Activated T-helper 17 cell treated with anti-CD3 and anti-CD28 coated beads, Interleukin-2, amount 50 U/mL, for 72 hours (primary cell): ENCODE measurements at regions not wholly inside any gene's neighbourhood (a gene's known extent, or its start where the extent isn't known, plus 50 kb on each side); places are given as distances from the start of the nearest gene placed in this dataset.
"Not testable (repeated sequence)": the region's sequence is repeated elsewhere in the genome, so short reads cannot be mapped to it uniquely, and the experiment has no call there.

Experiments
- ATAC-seq: fragments of 150-1000 bp; cut with Tn5 transposase; replicated peaks from 2 replicates; pipeline ENCODE4 v1.10.0; 2021; ENCODE audit warnings: mild to moderate bottlenecking, moderate library complexity
- H3K27ac Mint-ChIP-seq: one replicate; pipeline ENCODE4 v1.8.0; 2022; ENCODE audit warnings: mixed read lengths
- H3K27me3 Mint-ChIP-seq: one replicate; pipeline ENCODE4 v1.8.0; 2022; ENCODE audit warnings: mixed read lengths
- H3K36me3 Mint-ChIP-seq: one replicate; pipeline ENCODE4 v1.8.0; 2022; ENCODE audit warnings: low read depth, mild to moderate bottlenecking, mixed read lengths
- H3K4me1 Mint-ChIP-seq: one replicate; pipeline ENCODE4 v1.8.0; 2022; ENCODE audit warnings: mixed read lengths
- H3K4me3 Mint-ChIP-seq: one replicate; pipeline ENCODE4 v1.8.0; 2022; ENCODE audit warnings: mild to moderate bottlenecking, mixed read lengths
- H3K9me3 Mint-ChIP-seq: one replicate; pipeline ENCODE4 v1.8.0; 2022; ENCODE audit warnings: mixed read lengths

- Mint-ChIP-seq H3K4me1 (no peaks in the 10 kb centered on the region), H3K27ac (no peak overlapping the region), H3K36me3 (no peaks in the 10 kb centered on the region), H3K9me3 (peaks cover 3% of the 10 kb centered on the region), H3K4me3 (no peak overlapping the region), H3K27me3 (peaks cover 9% of the 10 kb centered on the region)
- no peak for ATAC-seq
Measured at GRCh38 chr6:140012150-140012549, 637.7 kb upstream of the CITED2 start.

DNA sequence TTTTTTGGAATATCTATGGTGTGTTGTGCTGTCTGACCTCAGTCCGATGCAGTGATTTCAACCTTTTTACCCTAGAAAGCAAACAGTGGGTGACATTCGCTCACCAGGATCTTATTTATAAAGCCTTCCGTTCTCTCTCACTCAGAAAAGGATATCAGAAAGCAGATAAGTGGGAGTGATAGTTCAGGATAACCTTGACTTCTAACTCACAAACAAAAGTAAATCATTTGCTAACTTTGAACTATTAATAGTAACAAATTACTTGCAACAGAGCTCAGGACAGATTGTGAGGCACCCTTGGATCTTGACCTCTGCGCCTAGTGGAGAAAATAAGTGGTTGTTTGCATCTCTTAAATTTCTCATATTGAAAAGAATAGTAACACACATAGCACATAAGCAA, 637.1 kb upstream of the CITED2 start:
- ATAC-seq = no peak
- Mint-ChIP-seq H3K36me3 (no peaks in the 10 kb centered on the region), H3K27me3 (peaks cover 10% of the 10 kb centered on the region), H3K27ac (no peak overlapping the region), H3K4me1 (no peaks in the 10 kb centered on the region), H3K9me3 (peaks cover 3% of the 10 kb centered on the region), H3K4me3 (no peak overlapping the region)

- H3K9me3 Mint-ChIP-seq = peaks cover 3% of the 10 kb centered on the region
- H3K4me3 Mint-ChIP-seq = no peak overlapping the region
- H3K36me3 Mint-ChIP-seq = no peaks in the 10 kb centered on the region
- no peak for ATAC-seq
- H3K27me3 Mint-ChIP-seq = peaks cover 10% of the 10 kb centered on the region
- H3K27ac Mint-ChIP-seq = no peak overlapping the region
- no peaks in the 10 kb centered on the region for H3K4me1 Mint-ChIP-seq
Measured at GRCh38 chr6:140009286-140009685, 634.8 kb upstream of the CITED2 start.

GRCh38 chr6:140007525-140007924, 633.1 kb upstream of the CITED2 start:
- H3K4me1 Mint-ChIP-seq = no peaks in the 10 kb centered on the region
- H3K27me3 Mint-ChIP-seq = peaks cover 9% of the 10 kb centered on the region
- H3K36me3 Mint-ChIP-seq = no peaks in the 10 kb centered on the region
- peaks cover 3% of the 10 kb centered on the region for H3K9me3 Mint-ChIP-seq
- ATAC-seq = no peak
- no peak overlapping the region for H3K27ac Mint-ChIP-seq
- H3K4me3 Mint-ChIP-seq = no peak overlapping the region

DNA sequence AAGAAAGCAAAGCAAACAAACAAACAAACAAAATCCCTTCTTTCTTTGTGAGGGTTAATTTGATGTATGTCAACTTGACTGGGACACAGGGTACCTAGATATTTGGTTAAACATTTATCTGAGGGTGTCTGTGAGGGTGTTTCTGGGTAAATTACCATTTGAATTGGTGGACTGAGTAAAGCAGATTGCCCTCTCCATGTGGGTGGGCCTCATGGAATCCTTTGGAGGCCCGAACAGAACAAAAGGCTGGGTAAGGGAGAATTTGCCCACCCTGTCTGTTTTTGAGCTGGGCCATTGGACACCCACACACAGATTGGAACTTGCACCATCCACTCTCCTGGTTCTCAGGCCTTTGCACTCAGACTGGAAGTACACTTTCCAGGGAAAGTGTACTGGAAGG, 628.8 kb upstream of the CITED2 start:
- no peak overlapping the region for H3K4me3 Mint-ChIP-seq

DNA sequence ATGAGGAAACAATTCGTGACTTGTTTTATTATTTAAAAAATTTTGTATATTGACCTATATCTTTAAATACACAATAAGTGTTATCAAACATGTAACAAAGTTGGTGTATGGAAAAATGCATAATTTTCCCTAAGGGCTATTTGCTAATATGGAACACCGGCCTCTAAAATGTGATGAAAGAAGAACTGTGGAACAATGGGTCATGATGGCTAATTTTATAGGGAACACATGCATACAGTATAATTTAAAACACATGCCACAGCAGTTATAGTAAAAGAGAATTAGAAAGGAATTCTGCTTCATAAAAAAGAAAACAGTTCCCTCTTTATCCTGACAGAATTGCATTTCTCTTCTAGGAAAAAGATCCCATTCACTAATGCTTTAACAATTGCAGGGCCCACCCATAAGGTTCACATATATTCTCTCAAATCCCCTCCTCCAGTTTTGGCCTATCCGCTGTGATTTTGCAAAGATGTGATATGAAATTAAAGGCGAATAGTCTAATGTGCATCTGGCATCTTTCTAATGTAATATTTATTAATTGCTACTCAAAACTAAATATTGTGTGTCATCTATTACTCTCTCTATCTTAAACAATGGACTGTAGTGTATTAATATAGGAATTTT, 628.1 kb upstream of the CITED2 start:
- peaks cover 7% of the 10 kb centered on the region for H3K27me3 Mint-ChIP-seq
- ATAC-seq = no peak
- no peaks in the 10 kb centered on the region for H3K36me3 Mint-ChIP-seq
- H3K27ac Mint-ChIP-seq = no peak overlapping the region
- no peak overlapping the region for H3K4me3 Mint-ChIP-seq
- peaks cover 2% of the 10 kb centered on the region for H3K9me3 Mint-ChIP-seq
- no peaks in the 10 kb centered on the region for H3K4me1 Mint-ChIP-seq

More for the DNA sequence above, 628.8 kb upstream of the CITED2 start:
- Mint-ChIP-seq H3K27ac (no peak overlapping the region), H3K9me3 (peaks cover 3% of the 10 kb centered on the region), H3K4me1 (no peaks in the 10 kb centered on the region), H3K27me3 (peaks cover 7% of the 10 kb centered on the region), H3K36me3 (no peaks in the 10 kb centered on the region)
- no peak for ATAC-seq

- Mint-ChIP-seq H3K27ac (no peak overlapping the region), H3K27me3 (peaks cover 7% of the 10 kb centered on the region), H3K4me3 (no peak overlapping the region), H3K36me3 (no peaks in the 10 kb centered on the region), H3K9me3 (no peaks in the 10 kb centered on the region), H3K4me1 (no peaks in the 10 kb centered on the region)
- no peak for ATAC-seq
Measured at GRCh38 chr6:140001821-140002341, 627.4 kb upstream of the CITED2 start.

DNA sequence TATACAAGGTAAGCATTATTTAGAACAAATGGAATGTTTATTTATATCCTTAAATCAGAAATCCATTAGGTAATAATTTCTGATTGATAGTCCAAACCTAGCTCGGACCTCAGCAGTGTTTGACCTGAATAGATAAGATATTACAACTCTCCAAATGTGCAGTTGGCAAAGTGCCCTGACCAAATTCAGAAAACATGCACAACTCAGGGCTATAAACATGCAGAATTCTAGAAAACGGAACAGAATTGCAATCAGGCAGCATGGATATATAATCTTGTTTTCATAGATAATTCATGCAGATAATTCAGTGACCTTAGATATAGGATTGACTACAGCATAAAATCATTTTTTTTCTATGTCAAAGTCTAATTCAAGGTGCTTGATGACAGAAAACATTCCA, 626.6 kb upstream of the CITED2 start:
- ATAC-seq = no peak
- no peaks in the 10 kb centered on the region for H3K4me1 Mint-ChIP-seq
- no peaks in the 10 kb centered on the region for H3K9me3 Mint-ChIP-seq
- no peak overlapping the region for H3K4me3 Mint-ChIP-seq
- H3K27ac Mint-ChIP-seq = no peak overlapping the region
- no peaks in the 10 kb centered on the region for H3K36me3 Mint-ChIP-seq
- H3K27me3 Mint-ChIP-seq = peaks cover 3% of the 10 kb centered on the region

DNA sequence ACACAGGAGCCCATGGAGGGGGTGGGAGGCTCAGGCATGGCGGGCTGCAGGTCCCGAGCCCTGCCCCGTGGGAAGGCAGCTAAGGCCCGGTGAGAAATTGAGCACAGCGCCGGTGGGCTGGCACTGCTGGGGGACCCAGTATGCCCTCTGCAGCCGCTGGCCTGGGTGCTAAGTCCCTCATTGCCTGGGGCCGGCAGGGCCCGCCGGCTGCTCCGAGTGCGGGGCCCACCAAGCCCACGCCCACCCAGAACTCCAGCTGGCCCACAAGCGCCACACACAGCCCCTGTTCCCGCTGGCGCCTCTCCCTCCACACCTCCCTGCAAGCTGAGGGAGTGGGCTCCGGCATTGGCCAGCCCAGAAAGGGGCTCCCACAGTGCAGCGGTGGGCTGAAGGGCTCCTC, 625.2 kb upstream of the CITED2 start:
- H3K27ac Mint-ChIP-seq, H3K4me3 Mint-ChIP-seq, H3K27me3 Mint-ChIP-seq, ATAC-seq, H3K4me1 Mint-ChIP-seq, H3K36me3 Mint-ChIP-seq, H3K9me3 Mint-ChIP-seq: not testable (repeated sequence)

DNA sequence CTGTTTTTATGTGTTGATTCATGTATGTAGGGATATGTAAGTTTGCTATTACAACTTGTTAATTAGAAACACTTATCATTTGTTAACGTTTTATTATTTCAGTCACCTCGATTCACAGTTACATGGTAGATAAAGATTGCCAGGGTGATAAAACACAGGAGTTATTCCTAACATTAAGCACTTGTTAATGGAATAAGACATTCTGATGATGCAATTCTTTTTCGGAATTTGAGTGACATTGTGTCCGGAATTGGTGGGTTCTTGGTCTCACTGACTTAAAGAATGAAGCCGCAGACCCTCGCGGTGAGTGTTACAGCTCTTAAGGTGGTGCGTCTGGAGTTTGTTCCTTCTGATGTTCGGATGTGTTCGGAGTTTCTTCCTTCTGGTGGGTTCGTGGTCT, 624.0 kb upstream of the CITED2 start:
- H3K36me3 Mint-ChIP-seq, H3K4me1 Mint-ChIP-seq, H3K9me3 Mint-ChIP-seq, H3K27ac Mint-ChIP-seq, H3K4me3 Mint-ChIP-seq, H3K27me3 Mint-ChIP-seq, ATAC-seq: not testable (repeated sequence)

GRCh38 chr6:139996253-139996834, 621.9 kb upstream of the CITED2 start:
- Mint-ChIP-seq H3K27me3 (no peaks in the 10 kb centered on the region), H3K4me1 (no peaks in the 10 kb centered on the region), H3K9me3 (no peaks in the 10 kb centered on the region), H3K36me3 (no peaks in the 10 kb centered on the region), H3K4me3 (no peak overlapping the region), H3K27ac (no peak overlapping the region)
- ATAC-seq = no peak

GRCh38 chr6:139994998-139995397, 620.5 kb upstream of the CITED2 start:
- H3K36me3 Mint-ChIP-seq = no peaks in the 10 kb centered on the region
- no peaks in the 10 kb centered on the region for H3K27me3 Mint-ChIP-seq
- no peak overlapping the region for H3K27ac Mint-ChIP-seq
- H3K4me3 Mint-ChIP-seq = no peak overlapping the region
- H3K4me1 Mint-ChIP-seq = no peaks in the 10 kb centered on the region
- H3K9me3 Mint-ChIP-seq = no peaks in the 10 kb centered on the region
- no peak for ATAC-seq

- Mint-ChIP-seq H3K27ac (no peak overlapping the region), H3K27me3 (no peaks in the 10 kb centered on the region)
Measured at GRCh38 chr6:139990856-139991465, 616.5 kb upstream of the CITED2 start.

DNA sequence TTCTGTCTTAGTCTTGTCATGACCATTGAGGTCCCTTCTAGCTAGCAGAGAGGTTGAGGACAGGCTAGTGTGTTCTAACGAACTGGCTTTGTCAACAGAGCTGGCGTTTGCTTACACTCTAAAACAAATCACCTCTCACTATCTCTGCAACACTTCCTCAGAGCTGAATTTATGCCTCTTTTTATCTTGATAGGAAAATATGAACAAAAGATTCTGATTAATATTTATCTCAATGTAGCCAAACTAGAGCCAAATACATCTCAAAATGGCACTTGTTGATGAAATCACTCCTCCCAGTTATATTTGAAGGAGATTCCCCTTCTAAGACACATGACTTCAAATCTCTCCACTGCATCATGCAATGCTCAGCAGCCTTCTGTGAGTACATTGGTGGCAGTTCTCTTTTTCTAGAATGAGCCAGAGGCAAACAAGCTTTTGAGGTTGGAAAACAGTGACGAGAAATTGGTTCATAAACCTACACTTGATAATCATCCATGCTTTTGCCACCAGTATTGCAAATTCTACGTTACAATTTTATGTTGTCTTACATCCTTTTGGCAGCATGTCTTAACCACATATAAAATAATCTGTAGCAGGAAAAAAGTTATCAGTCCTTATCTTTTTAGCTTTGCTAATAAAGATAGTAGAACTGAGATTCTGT, 615.7 kb upstream of the CITED2 start:
- Mint-ChIP-seq H3K9me3 (no peaks in the 10 kb centered on the region), H3K27ac (no peak overlapping the region), H3K36me3 (no peaks in the 10 kb centered on the region), H3K4me3 (no peak overlapping the region), H3K4me1 (no peaks in the 10 kb centered on the region), H3K27me3 (peaks cover 3% of the 10 kb centered on the region)
- ATAC-seq = no peak

More at GRCh38 chr6:139990856-139991465, 616.5 kb upstream of the CITED2 start:
- no peaks in the 10 kb centered on the region for H3K36me3 Mint-ChIP-seq
- no peak for ATAC-seq
- no peaks in the 10 kb centered on the region for H3K9me3 Mint-ChIP-seq
- no peaks in the 10 kb centered on the region for H3K4me1 Mint-ChIP-seq
- no peak overlapping the region for H3K4me3 Mint-ChIP-seq

DNA sequence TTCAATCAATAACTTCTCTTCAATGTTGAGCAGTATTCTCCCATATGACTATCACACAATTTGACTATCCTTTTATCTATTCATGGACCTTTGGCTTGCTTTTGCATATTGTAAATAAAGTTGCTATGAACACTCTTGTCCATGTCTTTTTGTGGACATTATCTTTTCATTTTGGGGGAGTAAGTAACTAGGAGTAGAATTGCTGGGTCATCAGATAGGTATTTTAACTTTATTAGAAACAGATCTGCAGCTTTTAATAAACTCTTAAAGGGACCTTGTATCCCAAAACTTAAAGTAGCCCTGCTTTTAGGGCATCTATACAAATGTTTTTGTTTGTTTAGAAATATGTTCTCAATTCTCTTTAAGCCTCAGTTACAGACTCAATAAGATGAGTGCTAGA, 614.2 kb upstream of the CITED2 start:
- Mint-ChIP-seq H3K27me3 (peaks cover 7% of the 10 kb centered on the region), H3K4me3 (no peak overlapping the region), H3K9me3 (no peaks in the 10 kb centered on the region), H3K4me1 (no peaks in the 10 kb centered on the region), H3K27ac (no peak overlapping the region), H3K36me3 (no peaks in the 10 kb centered on the region)
- no peak for ATAC-seq
